Activated CD8-positive, alpha-beta memory T cell treated with anti-CD3 and anti-CD28 coated beads, Interleukin-2, amount 10 ng/mL, durations not matched to agents 7 days and 5 days (primary cell): ENCODE measurements at regions not wholly inside any gene's neighbourhood (a gene's known extent, or its start where the extent isn't known, plus 50 kb on each side); places are given as distances from the start of the nearest gene placed in this dataset.

ENCODE experiments used
- ATAC-seq: fragments of 150-1000 bp; cut with Tn5 transposase; one replicate; pipeline ENCODE4 v1.10.0; 2021; ENCODE audit warnings: moderate library complexity
- CTCF ChIA-PET: fragments of 350-600 bp; sonication (Branson Sonifier 250); formaldehyde crosslinking; loops from one replicate; lab custom pipeline; 2021; ENCODE audit warnings: antibody characterized with exemption; lab: Charles Lee
- DNase-seq: peaks from one replicate; pipeline ENCODE4 v3.0.0-alpha.2; 2020
- H3K27ac Mint-ChIP-seq: one replicate; pipeline ENCODE4 v1.8.0; 2021; ENCODE audit warnings: mild to moderate bottlenecking, mixed read lengths
- H3K27me3 Mint-ChIP-seq: one replicate; pipeline ENCODE4 v1.8.0; 2021; ENCODE audit warnings: mixed read lengths
- H3K36me3 Mint-ChIP-seq: one replicate; pipeline ENCODE4 v1.8.0; 2021; ENCODE audit warnings: mild to moderate bottlenecking, mixed read lengths
- H3K4me1 Mint-ChIP-seq: one replicate; pipeline ENCODE4 v1.8.0; 2021; ENCODE audit warnings: mixed read lengths
- H3K4me3 Mint-ChIP-seq: one replicate; pipeline ENCODE4 v1.8.0; 2021; ENCODE audit warnings: mild to moderate bottlenecking, moderate library complexity, mixed read lengths
- H3K9me3 Mint-ChIP-seq: one replicate; pipeline ENCODE4 v1.8.0; 2022; ENCODE audit warnings: low read depth, mixed read lengths

DNA sequence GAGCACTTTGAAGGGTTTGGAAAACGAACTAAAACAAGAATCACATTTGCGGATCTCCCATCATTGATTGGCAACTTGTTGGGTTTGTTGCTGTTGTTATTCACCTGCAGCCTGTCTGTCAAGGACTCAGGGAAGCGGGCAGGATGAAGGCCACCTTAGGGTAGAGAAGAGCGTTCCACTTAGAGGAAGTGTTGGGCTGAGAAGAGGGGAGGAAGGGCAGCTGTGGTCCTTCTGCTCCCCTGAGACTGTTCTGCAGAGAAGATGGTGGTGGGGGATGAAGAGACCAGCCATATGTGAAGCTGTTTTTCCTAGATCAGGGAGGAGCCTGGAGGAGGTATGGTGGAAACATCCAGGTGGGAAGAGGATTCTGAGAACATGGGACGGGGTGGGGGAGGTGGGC is 70.6 kb upstream of the CPEB4 start:
- DNase-seq = no peak
- no peaks in the 10 kb centered on the region for H3K36me3 Mint-ChIP-seq
- H3K4me1 Mint-ChIP-seq = peaks cover 20% of the 10 kb centered on the region
- ATAC-seq = no peak
- peaks cover 5% of the 10 kb centered on the region for H3K27me3 Mint-ChIP-seq
- H3K9me3 Mint-ChIP-seq = peaks cover 3% of the 10 kb centered on the region
- H3K4me3 Mint-ChIP-seq = no peak overlapping the region
- CTCF ChIA-PET = no interaction called here
- no peak overlapping the region for H3K27ac Mint-ChIP-seq

GRCh38 chr5:173819521-173819920 is 68.6 kb upstream of the CPEB4 start:
- H3K27me3 Mint-ChIP-seq = no peaks in the 10 kb centered on the region
- DNase-seq = no peak
- no peak overlapping the region for H3K27ac Mint-ChIP-seq
- H3K4me3 Mint-ChIP-seq = no peak overlapping the region
- peaks cover 23% of the 10 kb centered on the region for H3K4me1 Mint-ChIP-seq
- H3K9me3 Mint-ChIP-seq = peaks cover 3% of the 10 kb centered on the region
- CTCF ChIA-PET = no interaction called here
- no peaks in the 10 kb centered on the region for H3K36me3 Mint-ChIP-seq
- ATAC-seq = no peak

- CTCF ChIA-PET = no interaction called here
- DNase-seq (no peak), ATAC-seq (no peak)
- Mint-ChIP-seq H3K27me3 (no peaks in the 10 kb centered on the region), H3K36me3 (no peaks in the 10 kb centered on the region), H3K27ac (no peak overlapping the region), H3K9me3 (peaks cover 3% of the 10 kb centered on the region), H3K4me1 (peaks cover 23% of the 10 kb centered on the region), H3K4me3 (no peak overlapping the region)
These were observed 64.9 kb upstream of the CPEB4 start for GRCh38 chr5:173823274-173823644.

- no peak for DNase-seq
- Mint-ChIP-seq H3K36me3 (no peaks in the 10 kb centered on the region), H3K27me3 (no peaks in the 10 kb centered on the region), H3K9me3 (peaks cover 3% of the 10 kb centered on the region), H3K27ac (no peak overlapping the region), H3K4me1 (peaks cover 23% of the 10 kb centered on the region), H3K4me3 (no peak overlapping the region)
- no peak for ATAC-seq
- CTCF ChIA-PET = no interaction called here
These were observed 64.2 kb upstream of the CPEB4 start for GRCh38 chr5:173823721-173824567.

DNA sequence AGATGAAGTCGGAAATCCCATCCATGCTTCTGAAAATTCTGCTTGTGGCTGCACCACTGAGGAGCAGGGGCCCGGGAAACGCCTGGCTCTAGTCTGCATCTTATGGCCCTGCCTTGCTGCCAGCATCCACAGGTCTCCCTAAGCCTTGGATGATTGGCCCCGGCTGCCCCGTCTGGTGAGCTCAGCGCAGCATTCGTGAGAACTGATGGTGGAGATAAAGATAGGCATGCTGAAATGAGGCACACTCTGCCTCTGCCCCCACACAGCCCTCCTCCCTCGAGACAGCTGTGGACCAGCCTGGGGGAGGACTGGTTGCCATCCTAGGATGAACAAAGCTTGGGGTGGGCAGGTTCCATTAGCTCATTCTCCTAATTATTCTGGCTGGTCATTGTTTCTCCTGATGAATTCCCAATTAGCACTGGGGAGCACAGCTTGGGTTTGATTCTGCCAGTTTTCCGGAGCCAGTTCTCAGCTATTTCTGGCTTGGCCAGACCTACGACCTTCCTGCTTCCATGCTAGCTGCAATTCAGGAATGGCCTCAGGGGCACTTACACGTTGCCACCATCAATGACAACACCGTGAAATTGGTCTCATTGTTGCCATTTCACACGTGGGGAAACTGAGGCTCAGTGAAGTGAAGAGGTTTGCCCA is 62.8 kb upstream of the CPEB4 start:
- H3K27ac Mint-ChIP-seq = no peak overlapping the region
- no peak for ATAC-seq
- CTCF ChIA-PET = no interaction called here
- no peaks in the 10 kb centered on the region for H3K9me3 Mint-ChIP-seq
- H3K27me3 Mint-ChIP-seq = no peaks in the 10 kb centered on the region
- H3K4me1 Mint-ChIP-seq = peaks cover 21% of the 10 kb centered on the region
- no peak overlapping the region for H3K4me3 Mint-ChIP-seq
- no peak for DNase-seq
- no peaks in the 10 kb centered on the region for H3K36me3 Mint-ChIP-seq

DNA sequence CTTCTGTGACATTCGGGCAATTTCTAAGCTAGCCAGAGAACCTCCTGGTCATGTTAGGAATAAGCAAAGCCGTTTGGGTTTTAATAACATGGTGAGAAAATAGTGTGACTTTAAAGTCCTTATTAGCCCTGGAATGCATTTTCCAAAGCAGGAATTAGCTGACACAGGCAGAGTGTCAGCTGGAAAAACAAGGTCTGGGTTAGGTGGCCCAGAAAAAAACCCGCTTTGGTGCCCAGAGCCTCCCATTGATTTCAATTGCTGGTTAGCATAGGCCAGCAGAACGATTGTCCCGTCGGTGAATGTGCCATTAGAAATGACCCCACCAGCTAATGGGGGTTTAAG is 62.1 kb upstream of the CPEB4 start:
- Mint-ChIP-seq H3K27ac (no peak overlapping the region), H3K4me3 (no peak overlapping the region), H3K9me3 (no peaks in the 10 kb centered on the region)

DNA sequence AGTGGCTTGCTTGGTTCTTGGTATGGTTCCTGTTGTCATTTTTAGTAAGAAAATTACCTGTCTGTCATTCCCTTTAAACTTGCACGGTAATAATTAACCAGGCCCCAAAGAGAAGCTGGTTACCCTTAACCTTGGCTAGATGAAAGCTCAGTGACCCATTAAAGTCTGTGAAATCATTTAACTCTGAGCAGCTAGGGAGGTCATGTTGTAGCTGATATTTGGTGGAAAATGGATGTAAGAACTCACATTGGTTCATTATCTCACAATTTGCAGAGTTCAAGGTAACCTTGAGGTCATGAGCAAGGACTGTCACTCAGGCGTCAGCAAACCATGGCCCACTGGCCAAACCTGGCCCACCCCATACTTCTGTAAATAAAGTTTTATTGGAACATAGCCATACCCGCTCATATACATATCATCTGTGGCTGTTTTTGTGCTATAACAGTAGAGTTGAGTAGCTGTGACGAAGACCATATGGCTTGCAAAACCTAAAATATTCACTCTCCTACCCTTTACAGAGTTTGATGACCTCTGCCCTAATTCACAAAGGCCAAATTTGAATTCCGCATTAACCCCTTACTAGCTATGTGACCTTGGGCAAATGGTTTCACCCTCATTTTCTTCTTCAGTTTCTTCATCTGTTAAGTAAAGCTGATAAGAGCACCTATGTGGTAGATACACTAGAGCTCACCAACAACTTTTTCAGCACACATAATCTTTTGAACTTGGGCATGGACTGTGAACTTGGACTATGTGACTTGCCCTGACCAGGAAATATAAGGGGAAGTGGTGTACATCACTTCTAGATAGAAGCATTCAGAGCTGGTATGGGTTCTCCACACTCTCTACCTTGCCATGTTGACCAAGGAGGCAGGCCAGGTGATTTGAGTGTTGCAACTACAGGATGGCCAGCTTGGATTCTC is 61.5 kb upstream of the CPEB4 start:
- no peaks in the 10 kb centered on the region for H3K36me3 Mint-ChIP-seq
- H3K9me3 Mint-ChIP-seq = no peaks in the 10 kb centered on the region
- DNase-seq = no peak
- H3K4me3 Mint-ChIP-seq = no peak overlapping the region
- no peaks in the 10 kb centered on the region for H3K27me3 Mint-ChIP-seq
- peaks cover 7% of the 10 kb centered on the region for H3K4me1 Mint-ChIP-seq
- ATAC-seq = no peak
- H3K27ac Mint-ChIP-seq = no peak overlapping the region
- CTCF ChIA-PET = interaction anchor here (1.0 to 1.5 kb wide), 2 partner anchors 40 to 99 kb away, joined by 3 read pairs; no protein-coding TSS in a partner anchor

More for the DNA sequence above, 62.1 kb upstream of the CPEB4 start:
- no peak for DNase-seq
- Mint-ChIP-seq H3K36me3 (no peaks in the 10 kb centered on the region), H3K4me1 (peaks cover 14% of the 10 kb centered on the region), H3K27me3 (no peaks in the 10 kb centered on the region)
- ATAC-seq = no peak
- CTCF ChIA-PET = interaction anchor here (1.5 kb wide), 1 partner anchor 39 kb away, joined by 3 read pairs; no protein-coding TSS in a partner anchor

- CTCF ChIA-PET = no interaction called here
- H3K9me3 Mint-ChIP-seq = no peaks in the 10 kb centered on the region
These were observed 59.2 kb upstream of the CPEB4 start for GRCh38 chr5:173828952-173829351.

DNA sequence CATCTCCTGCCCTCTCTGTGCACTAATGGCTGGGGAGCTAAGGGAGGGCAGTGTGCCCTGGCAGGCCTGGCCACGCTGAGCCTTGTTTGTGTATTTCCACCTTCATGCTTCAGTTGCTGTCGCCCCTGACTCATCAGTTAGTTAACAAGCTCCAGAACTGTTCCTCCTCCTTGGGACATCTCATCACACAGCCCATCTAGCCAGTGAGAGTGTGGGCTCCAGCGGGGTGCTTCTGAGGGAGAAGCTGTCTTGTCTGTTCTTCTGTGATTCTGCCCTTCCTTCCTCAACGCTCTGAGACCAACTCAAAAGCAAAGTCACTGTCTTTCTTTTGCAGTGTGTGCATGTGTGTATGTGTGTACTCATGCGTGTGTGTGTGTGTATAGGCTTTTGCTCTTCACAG is 58.3 kb upstream of the CPEB4 start:
- H3K27me3 Mint-ChIP-seq = no peaks in the 10 kb centered on the region
- DNase-seq = no peak
- no peaks in the 10 kb centered on the region for H3K4me1 Mint-ChIP-seq
- no peak for ATAC-seq
- H3K4me3 Mint-ChIP-seq = no peak overlapping the region
- H3K27ac Mint-ChIP-seq = no peak overlapping the region
- H3K9me3 Mint-ChIP-seq = no peaks in the 10 kb centered on the region
- CTCF ChIA-PET = no interaction called here
- no peaks in the 10 kb centered on the region for H3K36me3 Mint-ChIP-seq

More at GRCh38 chr5:173828952-173829351, 59.2 kb upstream of the CPEB4 start:
- no peak overlapping the region for H3K4me3 Mint-ChIP-seq
- H3K36me3 Mint-ChIP-seq = no peaks in the 10 kb centered on the region
- DNase-seq (no peak), ATAC-seq (no peak)
- no peaks in the 10 kb centered on the region for H3K4me1 Mint-ChIP-seq
- no peak overlapping the region for H3K27ac Mint-ChIP-seq
- no peaks in the 10 kb centered on the region for H3K27me3 Mint-ChIP-seq

DNA sequence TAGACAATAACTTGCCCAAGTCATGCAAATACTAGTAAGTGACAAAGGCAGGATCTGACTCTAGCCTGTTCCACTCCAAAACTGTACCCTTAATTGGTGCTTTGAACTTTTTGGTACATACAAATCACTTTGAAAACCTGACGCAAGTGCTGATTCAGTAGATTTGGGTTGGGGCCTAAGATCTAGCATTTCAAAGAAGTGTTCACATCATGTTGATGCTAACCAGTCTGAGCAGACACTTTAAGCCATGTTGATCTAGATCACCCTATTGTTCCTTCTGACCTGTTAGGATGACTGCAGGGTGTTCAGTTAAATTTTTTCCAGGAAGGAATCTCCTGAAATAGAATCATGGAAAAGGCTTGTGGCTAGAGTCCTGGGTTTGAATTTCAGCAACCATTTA is 57.7 kb upstream of the CPEB4 start:
- CTCF ChIA-PET = no interaction called here
- no peak overlapping the region for H3K27ac Mint-ChIP-seq

DNA sequence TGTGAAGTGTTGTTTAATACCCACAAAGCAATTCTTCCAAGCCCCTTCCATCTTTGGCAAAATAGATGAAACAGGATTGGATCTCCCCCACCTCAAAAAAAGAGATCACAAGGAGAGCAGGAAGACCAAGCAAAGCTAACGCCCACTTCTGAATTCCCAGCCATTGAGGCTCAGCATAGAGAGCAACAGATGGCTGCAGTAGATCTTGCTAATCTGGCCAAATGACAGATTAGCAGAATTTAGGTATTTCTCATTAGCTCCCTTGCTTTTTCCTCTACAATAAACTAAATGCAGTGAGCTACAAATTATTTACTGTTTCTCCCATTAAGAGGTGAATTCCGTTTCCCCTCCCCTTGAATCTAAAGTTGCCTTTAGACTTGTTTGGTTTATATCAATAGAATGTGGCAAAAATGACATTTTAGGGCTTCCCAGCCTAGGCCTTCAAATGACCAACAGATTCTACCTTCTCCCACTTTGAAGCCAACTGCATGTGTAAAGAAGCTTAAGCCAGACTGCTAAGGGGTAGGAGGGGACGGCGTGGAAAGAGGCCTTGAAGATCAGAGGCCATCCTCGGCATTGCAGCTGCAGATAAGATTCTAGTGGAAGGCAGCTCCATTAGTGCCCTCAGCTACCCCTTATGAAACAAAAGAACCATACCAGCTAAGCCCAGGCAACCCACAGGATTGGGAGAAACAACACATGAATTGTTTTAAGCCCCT is 56.8 kb upstream of the CPEB4 start:
- ATAC-seq (no peak), DNase-seq (no peak)
- CTCF ChIA-PET = no interaction called here
- H3K27ac Mint-ChIP-seq = no peak overlapping the region
- H3K4me3 Mint-ChIP-seq = no peak overlapping the region
- no peaks in the 10 kb centered on the region for H3K9me3 Mint-ChIP-seq
- no peaks in the 10 kb centered on the region for H3K27me3 Mint-ChIP-seq
- H3K4me1 Mint-ChIP-seq = no peaks in the 10 kb centered on the region
- H3K36me3 Mint-ChIP-seq = no peaks in the 10 kb centered on the region

More for the DNA sequence above, 57.7 kb upstream of the CPEB4 start:
- no peaks in the 10 kb centered on the region for H3K4me1 Mint-ChIP-seq
- DNase-seq = no peak
- H3K9me3 Mint-ChIP-seq = no peaks in the 10 kb centered on the region
- ATAC-seq = no peak
- no peak overlapping the region for H3K4me3 Mint-ChIP-seq
- H3K27me3 Mint-ChIP-seq = no peaks in the 10 kb centered on the region
- H3K36me3 Mint-ChIP-seq = no peaks in the 10 kb centered on the region

GRCh38 chr5:173832386-173832785 is 55.8 kb upstream of the CPEB4 start:
- no peak overlapping the region for H3K27ac Mint-ChIP-seq
- no peaks in the 10 kb centered on the region for H3K27me3 Mint-ChIP-seq
- no peaks in the 10 kb centered on the region for H3K36me3 Mint-ChIP-seq
- CTCF ChIA-PET = no interaction called here
- H3K4me3 Mint-ChIP-seq = no peak overlapping the region
- H3K9me3 Mint-ChIP-seq = no peaks in the 10 kb centered on the region
- H3K4me1 Mint-ChIP-seq = no peaks in the 10 kb centered on the region
- DNase-seq (no peak), ATAC-seq (no peak)
